B cell (primary cell): ENCODE measurements at regions not wholly inside any gene's neighbourhood (a gene's known extent, or its start where the extent isn't known, plus 50 kb on each side); places are given as distances from the start of the nearest gene placed in this dataset.

ENCODE experiments used
- ATAC-seq: fragments of 200-7000 bp; cut with Tn5 transposase; one replicate; pipeline ENCODE4 v1.10.0; 2021; ENCODE audit warnings: low read depth, mild to moderate bottlenecking, moderate number of reproducible peaks, moderate library complexity
- CTCF ChIA-PET: fragments of 350-600 bp; sonication (Branson Sonifier 250); formaldehyde crosslinking; loops from one replicate; lab custom pipeline; 2021; ENCODE audit warnings: antibody characterized with exemption, inconsistent platforms; lab: Charles Lee
- POLR2A ChIA-PET: fragments of 350-600 bp; sonication (Branson Sonifier 250); formaldehyde crosslinking; loops from one replicate; lab custom pipeline; 2021; ENCODE audit warnings: antibody characterized with exemption; lab: Charles Lee
- DNase-seq: peaks from one replicate; pipeline ENCODE4 v3.0.0; 2013
- H2AFZ ChIP-seq: 2 replicates; pipeline ENCODE4 v1.6.1; 2012; ENCODE audit warnings: mild to moderate bottlenecking, low read depth, low read length; ENCODE audit not compliant: insufficient read depth, poor library complexity, severe bottlenecking
- H3K27ac ChIP-seq, 2 donors: 1 replicate in 1 of 2; 2 replicates in 1 of 2; pipeline ENCODE4 v1.5.1; 2012 to 2013; ENCODE audit warnings: low read length in 2 of 2, mild to moderate bottlenecking in 2 of 2, moderate library complexity in 1 of 2
- H3K27me3 ChIP-seq, 4 experiments: fragments of 200-600 bp in 1 of 4; sonication (generic) in 1 of 4; replicated peaks in 1 of 4; 1 replicate in 2 of 4; 2 replicates in 2 of 4; pipeline versions ENCODE4 v1.6.1 to v1.7.0; 2013 to 2016; ENCODE audit warnings: low read length in 3 of 4, mild to moderate bottlenecking in 2 of 4, mixed read lengths in 1 of 4, moderate library complexity in 1 of 4; ENCODE audit not compliant: insufficient read depth in 4 of 4, control insufficient read depth in 3 of 4; ENCODE audit errors: control extremely low read depth in 1 of 4
- H3K36me3 ChIP-seq, 2 experiments: replicated peaks in 1 of 2; 1 replicate in 1 of 2; 2 replicates in 1 of 2; pipeline versions ENCODE4 v1.6.1 to v1.7.1; 2013; ENCODE audit warnings: low read length in 1 of 2; ENCODE audit not compliant: insufficient read depth in 2 of 2, control insufficient read depth in 1 of 2; ENCODE audit errors: control extremely low read depth in 1 of 2, extremely low read depth in 1 of 2
- H3K4me1 ChIP-seq, 2 donors: fragments of 200-600 bp in 1 of 2; sonication (generic) in 1 of 2; 1 replicate in 1 of 2; 2 replicates in 1 of 2; pipeline versions ENCODE4 v1.5.1 to v1.6.1; 2013 to 2017; ENCODE audit warnings: low read length in 2 of 2; ENCODE audit not compliant: control insufficient read depth in 2 of 2, insufficient read depth in 2 of 2
- H3K4me2 ChIP-seq: replicated peaks from 2 replicates; pipeline ENCODE3; 2012; ENCODE audit warnings: mild to moderate bottlenecking, low read depth, low read length; ENCODE audit not compliant: poor library complexity, severe bottlenecking
- H3K4me3 ChIP-seq, 5 experiments: fragments of 200-600 bp in 1 of 5; sonication (generic) in 1 of 5; 1 replicate in 3 of 5; 2 replicates in 2 of 5; pipeline versions ENCODE4 v1.5.1 to v1.7.0; 2011 to 2016; ENCODE audit warnings: low read length in 4 of 5, mild to moderate bottlenecking in 4 of 5, low read depth in 2 of 5, control low read depth in 1 of 5, moderate library complexity in 1 of 5; ENCODE audit not compliant: insufficient read depth in 1 of 5; ENCODE audit errors: control extremely low read depth in 1 of 5, extremely low read depth in 1 of 5
- H3K79me2 ChIP-seq: fragments of 200-600 bp; sonication (generic); one replicate; pipeline ENCODE4 v1.6.0; 2016; ENCODE audit warnings: low read length; ENCODE audit not compliant: control insufficient read depth, insufficient read depth
- H3K9ac ChIP-seq: fragments of 200-600 bp; sonication (generic); 2 replicates; pipeline ENCODE4 v1.6.1; 2017; ENCODE audit warnings: mild to moderate bottlenecking, low read length, moderate library complexity
- H3K9me3 ChIP-seq, 3 donors: one replicate each; pipeline versions ENCODE4 v1.6.1 to v1.7.1; 2013; ENCODE audit warnings: low read length in 2 of 3; ENCODE audit not compliant: control insufficient read depth in 2 of 3, insufficient read depth in 1 of 3; ENCODE audit errors: control extremely low read depth in 1 of 3
- H4K20me1 ChIP-seq: 2 replicates; pipeline ENCODE4 v1.6.0; 2012; ENCODE audit warnings: mild to moderate bottlenecking, low read length; ENCODE audit not compliant: insufficient read depth, control insufficient read depth, poor library complexity, severe bottlenecking
- H3K27ac Mint-ChIP-seq: one replicate; pipeline ENCODE4 v1.8.0; 2021; ENCODE audit warnings: mixed read lengths
- H3K27me3 Mint-ChIP-seq: one replicate; pipeline ENCODE4 v1.8.0; 2021; ENCODE audit warnings: mixed read lengths
- H3K4me1 Mint-ChIP-seq: one replicate; pipeline ENCODE4 v1.8.0; 2021; ENCODE audit warnings: mixed read lengths
- H3K4me3 Mint-ChIP-seq: one replicate; pipeline ENCODE4 v1.8.0; 2021; ENCODE audit warnings: mixed read lengths
- H3K9me3 Mint-ChIP-seq: one replicate; pipeline ENCODE4 v1.8.0; 2022; ENCODE audit warnings: mixed read lengths; ENCODE audit not compliant: insufficient read depth
- EZH2 ChIP-seq: IDR thresholded peaks from 2 replicates; pipeline ENCODE4 v1.6.1; 2012; ENCODE audit warnings: borderline replicate concordance, low read depth, mild to moderate bottlenecking, moderate library complexity, low read length; ENCODE audit not compliant: insufficient read depth, poor library complexity, severe bottlenecking
- WGBS: methylation state at CpG from one replicate; pipeline ENCODE4 v1.1.5; 2013; ENCODE audit warnings: missing lambda C conversion rate; ENCODE audit not compliant: insufficient coverage; 5-methylcytosine and 5-hydroxymethylcytosine counted together
- intact Hi-C: fragments of 100-400 bp; cut with micrococcal nuclease; formaldehyde crosslinking; loops from one replicate; pipeline ENCODE4 v1.10.0; 2022
- TF ChIP-seq, protein P1 (sequence below): fragments of 200-600 bp; IDR thresholded peaks from one replicate; pipeline ENCODE4 v1.8.0; 2022; ENCODE audit warnings: antibody characterized with exemption, mild to moderate bottlenecking

DNA sequence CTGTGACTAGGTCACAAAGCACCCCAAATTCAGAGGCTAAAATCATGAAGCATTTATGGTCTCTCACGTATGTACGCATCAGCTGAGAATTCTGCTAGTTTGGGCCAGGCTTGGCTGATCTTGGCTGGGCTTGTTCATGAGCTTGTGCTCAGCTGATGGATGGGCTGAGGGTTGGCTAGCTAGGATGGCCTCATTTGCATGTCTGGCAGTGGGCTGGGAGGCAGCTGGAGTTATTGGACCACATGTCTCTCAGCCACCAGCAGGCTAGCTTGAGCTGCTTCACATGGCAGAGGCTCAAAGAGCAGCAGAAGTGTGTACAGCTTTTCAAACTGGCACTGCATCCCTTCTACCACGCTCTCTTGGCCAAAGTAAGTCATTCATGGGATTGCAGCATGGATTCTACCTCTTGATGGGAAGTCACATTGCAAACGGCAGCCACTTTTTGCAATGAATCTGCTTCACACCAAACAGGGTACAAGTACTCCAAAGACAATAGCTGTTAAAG lies 770.3 kb downstream of the TYW1 start:
- ChIA-PET POLR2A (no interaction called here), CTCF (no interaction called here)
- Histone ChIP-seq H3K9ac (no peak overlapping the region), H3K4me1 (no peaks in the 10 kb centered on the region), H2AFZ (no peak overlapping the region), H3K36me3 (no peaks in the 10 kb centered on the region), H3K4me3 (no peak overlapping the region), H3K27ac (no peak overlapping the region), H3K27me3 (no peaks in the 10 kb centered on the region), H3K9me3 (peaks cover 0 to 19% (median 0%) of the 10 kb centered on the region in 3 donors), H3K79me2 (no peaks in the 10 kb centered on the region), H3K4me2 (no peak overlapping the region), H4K20me1 (no peaks in the 10 kb centered on the region)
- Mint-ChIP-seq H3K4me3 (no peak overlapping the region), H3K27me3 (no peaks in the 10 kb centered on the region), H3K9me3 (peaks cover 10% of the 10 kb centered on the region), H3K4me1 (no peaks in the 10 kb centered on the region), H3K27ac (no peak overlapping the region)
- ATAC-seq = no peak
- intact Hi-C loops = no loop called here
- 90% methylated on average over 4 of the region's 4 CpGs for WGBS
- TF ChIP-seq, protein P1, sequence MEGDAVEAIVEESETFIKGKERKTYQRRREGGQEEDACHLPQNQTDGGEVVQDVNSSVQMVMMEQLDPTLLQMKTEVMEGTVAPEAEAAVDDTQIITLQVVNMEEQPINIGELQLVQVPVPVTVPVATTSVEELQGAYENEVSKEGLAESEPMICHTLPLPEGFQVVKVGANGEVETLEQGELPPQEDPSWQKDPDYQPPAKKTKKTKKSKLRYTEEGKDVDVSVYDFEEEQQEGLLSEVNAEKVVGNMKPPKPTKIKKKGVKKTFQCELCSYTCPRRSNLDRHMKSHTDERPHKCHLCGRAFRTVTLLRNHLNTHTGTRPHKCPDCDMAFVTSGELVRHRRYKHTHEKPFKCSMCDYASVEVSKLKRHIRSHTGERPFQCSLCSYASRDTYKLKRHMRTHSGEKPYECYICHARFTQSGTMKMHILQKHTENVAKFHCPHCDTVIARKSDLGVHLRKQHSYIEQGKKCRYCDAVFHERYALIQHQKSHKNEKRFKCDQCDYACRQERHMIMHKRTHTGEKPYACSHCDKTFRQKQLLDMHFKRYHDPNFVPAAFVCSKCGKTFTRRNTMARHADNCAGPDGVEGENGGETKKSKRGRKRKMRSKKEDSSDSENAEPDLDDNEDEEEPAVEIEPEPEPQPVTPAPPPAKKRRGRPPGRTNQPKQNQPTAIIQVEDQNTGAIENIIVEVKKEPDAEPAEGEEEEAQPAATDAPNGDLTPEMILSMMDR = no peak
- TF ChIP-seq EZH2 = no peak
- no peak for DNase-seq

DNA sequence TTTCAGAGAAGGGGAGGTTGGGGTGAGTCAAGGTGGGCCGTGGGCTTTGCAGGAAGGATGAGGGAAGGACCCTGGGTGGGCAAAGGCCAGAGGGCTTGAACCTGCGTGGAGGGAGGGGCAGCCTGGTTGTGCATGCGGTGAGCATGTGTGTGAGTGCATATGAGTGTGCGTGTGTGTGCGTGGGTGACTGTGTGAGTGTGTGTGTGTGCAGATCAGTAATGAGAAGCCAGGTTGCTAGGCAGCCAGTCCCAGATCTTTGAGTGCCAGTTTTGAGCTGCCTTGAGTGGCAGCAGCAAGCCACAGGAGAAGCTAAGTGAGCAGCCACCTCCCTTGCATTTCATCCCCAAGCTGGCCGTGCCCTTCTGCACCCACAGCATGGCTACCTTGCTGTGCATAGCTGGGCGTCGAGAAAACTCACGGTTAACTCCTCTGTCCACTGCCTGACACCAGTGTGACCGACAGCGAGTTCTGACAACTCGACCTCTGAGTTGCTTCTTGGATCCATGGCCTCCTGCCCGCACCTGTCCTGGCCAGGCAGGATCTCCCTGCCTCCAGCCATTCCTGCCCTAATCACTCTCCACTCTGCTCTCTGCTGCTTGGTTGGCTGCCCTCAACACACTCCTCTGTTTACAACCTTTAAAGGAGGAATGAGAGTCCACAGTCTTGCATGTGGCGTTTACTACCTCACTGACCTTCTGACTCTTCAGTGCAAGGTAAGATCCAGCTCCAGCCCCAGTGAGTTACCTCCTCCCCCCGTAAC lies 775.4 kb downstream of the TYW1 start:
- Histone ChIP-seq H3K9me3 (peaks cover 0 to 30% (median 0%) of the 10 kb centered on the region in 3 donors), H2AFZ (no peak overlapping the region), H3K4me1 (no peaks in the 10 kb centered on the region), H3K79me2 (no peaks in the 10 kb centered on the region), H3K4me2 (no peak overlapping the region), H3K27me3 (no peaks in the 10 kb centered on the region), H3K36me3 (no peaks in the 10 kb centered on the region), H3K9ac (no peak overlapping the region), H3K4me3 (no peak overlapping the region), H4K20me1 (no peaks in the 10 kb centered on the region), H3K27ac (no peak overlapping the region)
- ATAC-seq = no peak
- Mint-ChIP-seq H3K9me3 (peaks cover 7% of the 10 kb centered on the region), H3K4me3 (no peak overlapping the region), H3K4me1 (no peaks in the 10 kb centered on the region), H3K27me3 (no peaks in the 10 kb centered on the region), H3K27ac (no peak overlapping the region)
- no peak for DNase-seq
- no peak for TF ChIP-seq EZH2
- TF ChIP-seq, protein P1 = no peak
- 86% methylated on average over 14 of the region's 15 CpGs for WGBS
- intact Hi-C loops = no loop called here
- CTCF ChIA-PET = no interaction called here
- POLR2A ChIA-PET = no interaction called here
